Left cardiac atrium (tissue), 4 donors: ENCODE measurements at regions not wholly inside any gene's neighbourhood (a gene's known extent, or its start where the extent isn't known, plus 50 kb on each side); places are given as distances from the start of the nearest gene placed in this dataset.
A peak's percentile ranks its signal among the peaks of the same experiment; 100 is the strongest.

Experiments used
- ATAC-seq, 2 donors: fragments of 200-7000 bp; cut with Tn5 transposase; one replicate each; pipeline ENCODE4 v1.9.1; 2020; ENCODE audit warnings: mild to moderate bottlenecking in 2 of 2, moderate library complexity in 2 of 2
- DNase-seq: peaks from one replicate; pipeline ENCODE4 v3.0.0-alpha.2; 2020
- intact Hi-C, 2 donors: fragments of 100-400 bp; cut with DNase I; formaldehyde crosslinking; loops; one replicate each; pipeline versions ENCODE4 v1.14.1 to v1.15.1; 2022 to 2023
- donor health status: DM: no; HTN: yes; CAD: no.
- donor health status: DM: no; HTN: yes; CAD: no; lungs with severe emphysema.
- donor health status: DM: yes; HTN: yes; CAD: no.
- donor health status: Dilated cardiomyopathy.

- DNase-seq: no peak
- intact Hi-C loops: no loop called here
- ATAC-seq: no peak
Measured at GRCh38 chr2:15053542-15053941, 421.0 kb downstream of the LRATD1 start.

DNA sequence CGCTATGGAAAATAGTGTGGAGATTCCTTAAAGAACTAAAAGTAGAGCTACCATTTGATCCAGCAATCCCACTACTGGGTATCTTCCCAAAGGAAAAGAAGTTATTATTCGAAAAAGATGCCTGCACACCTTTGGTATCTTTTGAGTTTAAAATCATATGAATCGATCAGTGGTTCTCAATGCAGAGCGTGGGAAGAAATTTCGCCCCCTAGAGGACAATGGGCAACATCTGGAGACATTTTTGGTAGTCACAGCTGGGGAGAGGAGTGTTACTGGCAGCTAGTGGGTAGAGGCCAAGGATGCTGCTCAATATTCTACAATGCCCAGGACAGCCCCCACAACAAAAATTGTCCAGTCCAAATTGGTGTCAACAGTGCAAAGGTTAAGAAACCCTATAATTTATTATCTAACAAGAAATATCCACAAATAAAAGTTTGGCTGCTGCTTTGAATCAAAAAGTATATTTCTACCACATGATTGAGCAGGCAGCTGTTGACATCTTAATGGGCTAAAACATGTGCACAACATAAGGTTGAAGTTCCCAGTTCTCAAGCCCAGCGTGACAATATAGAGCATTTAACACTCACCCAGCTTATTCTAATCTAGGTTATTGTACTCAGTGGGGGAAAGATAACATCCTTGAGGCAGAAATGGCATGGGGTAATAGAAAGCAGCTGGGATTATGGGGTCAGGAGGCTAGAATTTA is 425.7 kb downstream of the LRATD1 start:
- ATAC-seq (no peak), DNase-seq (no peak)
- intact Hi-C loops: no loop called here

GRCh38 chr2:15058721-15059157 is 426.2 kb downstream of the LRATD1 start:
- ATAC-seq (no peak), DNase-seq (no peak)
- intact Hi-C loops: no loop called here

GRCh38 chr2:15059870-15060512 is 427.5 kb downstream of the LRATD1 start:
- intact Hi-C loops: no loop called here
- ATAC-seq: no peak
- no peak for DNase-seq

DNA sequence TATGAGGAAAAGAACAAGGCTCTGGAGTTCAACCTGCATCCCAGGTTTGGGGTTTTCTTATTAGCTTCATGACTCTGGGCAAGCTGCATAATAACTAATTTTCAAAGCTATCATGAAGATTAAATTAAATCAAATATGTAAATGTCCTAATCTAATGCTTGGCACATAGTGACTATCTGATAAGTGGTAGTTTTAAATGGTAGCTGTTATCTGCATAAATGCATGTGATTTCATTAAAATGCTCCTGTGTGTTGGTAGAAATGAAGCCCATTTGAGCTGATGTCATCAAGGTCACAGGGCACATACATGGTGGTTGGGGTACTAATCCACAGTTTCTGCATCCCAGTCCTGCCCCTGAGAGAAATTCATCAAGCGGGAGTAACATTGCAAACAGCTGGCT is 428.8 kb downstream of the LRATD1 start:
- intact Hi-C loops: no loop called here
- DNase-seq: no peak

GRCh38 chr2:15066138-15066537 is 433.6 kb downstream of the LRATD1 start:
- ATAC-seq (no peak), DNase-seq (no peak)
- intact Hi-C loops: no loop called here

More for the DNA sequence above, 428.8 kb downstream of the LRATD1 start:
- no peak for ATAC-seq

DNA sequence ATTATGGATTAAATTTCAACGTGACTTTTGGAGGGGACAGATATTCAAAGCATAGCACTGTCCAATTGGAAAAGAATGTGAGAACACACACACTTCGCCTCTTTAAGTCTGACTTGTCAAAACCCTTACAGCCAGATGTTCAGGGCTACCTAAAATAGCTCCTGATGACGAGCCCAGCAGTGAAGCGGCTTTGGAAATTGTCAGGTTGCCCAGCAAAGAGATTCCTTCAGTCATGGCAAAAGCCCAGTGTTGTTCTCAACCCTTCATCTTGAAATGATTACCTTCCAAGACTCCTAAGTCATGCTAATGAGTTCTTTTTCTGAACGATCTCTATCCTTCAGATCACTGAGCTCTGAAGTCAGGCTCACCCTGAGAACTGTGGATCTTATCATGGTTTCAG is 436.6 kb downstream of the LRATD1 start:
- intact Hi-C loops: no loop called here
- DNase-seq: no peak
- ATAC-seq: peak in 1 of 2 donors; percentile 45

GRCh38 chr2:15072836-15073235 is 440.3 kb downstream of the LRATD1 start:
- DNase-seq (no peak), ATAC-seq (no peak)
- intact Hi-C loops: no loop called here

DNA sequence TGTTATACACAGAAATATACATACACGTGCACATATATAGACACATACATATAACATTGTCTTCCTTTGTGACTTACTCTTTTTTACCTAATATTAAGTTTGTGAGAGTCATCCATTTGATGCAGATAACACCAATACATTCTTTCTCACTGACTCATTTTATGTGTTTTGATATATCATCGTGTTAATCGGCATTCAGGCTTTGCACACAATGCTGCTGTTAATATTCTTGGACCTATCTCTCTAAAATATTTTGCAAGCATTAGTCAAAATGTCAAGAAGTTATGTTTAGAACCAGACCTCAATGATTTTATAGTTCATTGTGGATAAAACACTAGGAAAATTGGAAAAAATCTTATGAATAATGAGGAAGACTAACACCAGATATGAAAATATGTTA is 441.1 kb downstream of the LRATD1 start:
- ATAC-seq: no peak
- intact Hi-C loops: no loop called here
- no peak for DNase-seq

GRCh38 chr2:15074319-15074718 is 441.8 kb downstream of the LRATD1 start:
- ATAC-seq (no peak), DNase-seq (no peak)
- intact Hi-C loops: no loop called here

GRCh38 chr2:15074751-15075700 is 442.5 kb downstream of the LRATD1 start:
- intact Hi-C loops: no loop called here
- ATAC-seq (no peak), DNase-seq (no peak)

GRCh38 chr2:15076668-15077067 is 444.2 kb downstream of the LRATD1 start:
- no peak for DNase-seq
- intact Hi-C loops: no loop called here
- ATAC-seq: no peak

- DNase-seq (no peak), ATAC-seq (no peak)
- intact Hi-C loops: no loop called here
Measured at GRCh38 chr2:15081356-15081755, 448.8 kb downstream of the LRATD1 start.

GRCh38 chr2:15082105-15083058 is 449.9 kb downstream of the LRATD1 start:
- no peak for DNase-seq
- intact Hi-C loops: no loop called here
- ATAC-seq: no peak

DNA sequence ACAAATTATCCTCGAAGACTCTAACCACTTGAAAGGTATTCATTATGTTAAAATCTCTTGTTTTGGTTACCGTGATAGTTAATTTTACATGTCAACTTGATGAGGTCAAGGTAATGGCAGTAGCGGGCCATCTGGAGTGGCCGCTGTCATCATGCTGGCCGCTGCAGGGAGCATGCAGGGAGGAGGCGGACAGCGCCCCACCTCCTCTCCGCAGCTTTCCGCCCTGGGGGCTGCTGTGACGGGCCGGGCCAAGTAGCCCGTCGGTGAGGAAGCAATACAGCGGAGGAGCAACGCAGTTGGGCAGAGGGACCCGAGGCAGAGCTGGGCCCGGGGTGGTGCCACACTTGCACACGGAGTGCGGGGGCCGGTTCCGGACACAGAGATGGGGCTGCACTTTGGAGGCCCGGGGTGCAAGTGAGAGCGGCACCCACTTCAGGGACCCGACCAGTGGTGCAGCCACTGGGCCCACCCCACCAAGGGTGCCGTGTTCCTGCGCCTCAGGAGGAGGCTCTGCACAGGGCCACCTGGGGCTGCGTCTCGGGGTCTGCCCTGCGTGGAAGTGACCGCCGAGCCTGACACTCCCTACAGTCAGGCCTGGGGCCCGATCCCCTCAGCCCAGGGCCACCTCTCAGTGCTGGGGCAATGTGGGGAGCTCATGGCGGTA is 452.4 kb downstream of the LRATD1 start:
- no peak for ATAC-seq
- no peak for DNase-seq
- intact Hi-C loops: no loop called here

DNA sequence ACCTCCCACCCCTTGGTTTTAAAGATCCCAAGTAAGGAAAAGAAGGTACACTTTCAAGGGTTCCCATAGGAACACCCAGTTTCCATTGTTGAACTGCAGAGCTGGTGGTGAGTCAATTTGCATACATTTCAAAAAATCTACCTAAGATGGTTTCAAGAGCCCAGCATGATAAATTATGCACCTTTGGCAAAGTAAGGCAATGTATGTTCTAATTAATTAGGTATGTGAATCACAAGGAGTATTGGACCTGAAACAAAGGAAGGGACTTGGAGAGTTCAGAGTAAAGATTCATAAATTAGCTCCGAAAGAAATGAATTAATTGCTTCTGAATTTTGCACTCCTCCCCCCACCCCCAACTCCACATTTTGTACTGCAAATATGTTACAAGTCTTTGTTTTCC is 459.7 kb downstream of the LRATD1 start:
- intact Hi-C loops: no loop called here
- no peak for DNase-seq
- no peak for ATAC-seq

- ATAC-seq: no peak
- intact Hi-C loops: no loop called here
- DNase-seq: no peak
Measured at GRCh38 chr2:15092691-15093090, 460.2 kb downstream of the LRATD1 start.

- intact Hi-C loops: no loop called here
- DNase-seq (no peak), ATAC-seq (no peak)
Measured at GRCh38 chr2:15094161-15094560, 461.6 kb downstream of the LRATD1 start.
